Spleen (tissue), 11 donors: ENCODE measurements at regions not wholly inside any gene's neighbourhood (a gene's known extent, or its start where the extent isn't known, plus 50 kb on each side); places are given as distances from the start of the nearest gene placed in this dataset.

Experiments
- DNase-seq: peaks from one replicate; pipeline ENCODE4 v3.0.0-alpha.2; 2020
- H3K27ac ChIP-seq, 8 donors: fragments of 200-600 bp; sonication (generic) in 7 of 8; 1 replicate in 4 of 8; 2 replicates in 4 of 8; pipeline versions ENCODE4 v1.5.0 to v1.8.0; 2016 to 2021; ENCODE audit warnings: inconsistent platforms in 4 of 8, mild to moderate bottlenecking in 4 of 8, moderate library complexity in 1 of 8
- H3K27me3 ChIP-seq, 7 donors: fragments of 200-600 bp; sonication (generic) in 6 of 7; replicated peaks in 1 of 7; 1 replicate in 4 of 7; 2 replicates in 3 of 7; pipeline versions ENCODE4 v1.5.0 to v1.8.0; 2016 to 2021; ENCODE audit warnings: inconsistent platforms in 3 of 7, mild to moderate bottlenecking in 1 of 7
- H3K36me3 ChIP-seq, 6 donors: fragments of 200-600 bp; sonication (generic) in 5 of 6; 1 replicate in 4 of 6; 2 replicates in 2 of 6; pipeline versions ENCODE4 v1.5.0 to v1.8.0; 2016 to 2021; ENCODE audit warnings: inconsistent platforms in 2 of 6
- H3K4me1 ChIP-seq, 6 donors: fragments of 200-600 bp; sonication (generic) in 5 of 6; 1 replicate in 3 of 6; 2 replicates in 3 of 6; pipeline versions ENCODE4 v1.5.0 to v1.8.0; 2016 to 2021; ENCODE audit warnings: inconsistent platforms in 3 of 6
- H3K4me3 ChIP-seq, 8 donors: fragments of 200-600 bp; sonication (generic) in 7 of 8; 1 replicate in 4 of 8; 2 replicates in 4 of 8; pipeline versions ENCODE4 v1.5.0 to v1.8.0; 2016 to 2021; ENCODE audit warnings: inconsistent platforms in 4 of 8, mild to moderate bottlenecking in 4 of 8, moderate library complexity in 2 of 8
- H3K9me3 ChIP-seq, 8 donors: fragments of 200-600 bp; sonication (generic) in 7 of 8; 1 replicate in 4 of 8; 2 replicates in 4 of 8; pipeline versions ENCODE4 v1.5.0 to v1.8.0; 2016 to 2021; ENCODE audit warnings: inconsistent platforms in 4 of 8
- POLR2A ChIP-seq, 3 donors: fragments of 450-650 bp; IDR thresholded peaks; one replicate each; pipeline ENCODE4 v1.5.1; 2017; ENCODE audit warnings: antibody characterized with exemption in 3 of 3, mild to moderate bottlenecking in 1 of 3
- POLR2AphosphoS5 ChIP-seq, 3 donors: sonication (generic); formaldehyde crosslinking; IDR thresholded peaks; one replicate each; pipeline ENCODE4 v1.5.1; 2017; ENCODE audit warnings: antibody characterized with exemption in 3 of 3
- WGBS, 5 donors: extraction: QIAGEN DNeasy Blood & Tissue Kit in 3 of 5; methylation state at CpG; one replicate each; pipeline versions ENCODE4 v1.1.5 to v1.1.7; 2013 to 2018; 5-methylcytosine and 5-hydroxymethylcytosine counted together
- intact Hi-C: fragments of 100-400 bp; cut with DNase I; formaldehyde crosslinking; loops from one replicate; pipeline ENCODE4 v1.15.0; 2023; ENCODE audit warnings: low total_unique reads
- TF ChIP-seq, protein P1 (sequence below), 11 experiments: fragments of 200-600 bp in 7 of 11; fragments of 450-650 bp in 4 of 11; sonication (generic) in 4 of 11; IDR thresholded peaks in 8 of 11; conservative IDR thresholded peaks in 3 of 11; 1 replicate in 7 of 11; 2 replicates in 4 of 11; pipeline versions ENCODE4 v1.4.0 to v1.8.0; 2016 to 2021; ENCODE audit warnings: antibody characterized with exemption in 11 of 11, inconsistent platforms in 4 of 11, mild to moderate bottlenecking in 1 of 11
- donor health status: healthy with polysubstance abuse.
- donor health status: DM: no; HTN: no; CAD: no; lungs with moderate emphysema.
- donor health status: DM: no; HTN: no; CAD: no.
- donor health status: Bipolar disorder and iron deficiency.
- donor health status: healthy.
- donor health status: DM: no; HTN: no; CAD: no.
- donor health status: DM: yes; HTN: yes; CAD: no.

DNA sequence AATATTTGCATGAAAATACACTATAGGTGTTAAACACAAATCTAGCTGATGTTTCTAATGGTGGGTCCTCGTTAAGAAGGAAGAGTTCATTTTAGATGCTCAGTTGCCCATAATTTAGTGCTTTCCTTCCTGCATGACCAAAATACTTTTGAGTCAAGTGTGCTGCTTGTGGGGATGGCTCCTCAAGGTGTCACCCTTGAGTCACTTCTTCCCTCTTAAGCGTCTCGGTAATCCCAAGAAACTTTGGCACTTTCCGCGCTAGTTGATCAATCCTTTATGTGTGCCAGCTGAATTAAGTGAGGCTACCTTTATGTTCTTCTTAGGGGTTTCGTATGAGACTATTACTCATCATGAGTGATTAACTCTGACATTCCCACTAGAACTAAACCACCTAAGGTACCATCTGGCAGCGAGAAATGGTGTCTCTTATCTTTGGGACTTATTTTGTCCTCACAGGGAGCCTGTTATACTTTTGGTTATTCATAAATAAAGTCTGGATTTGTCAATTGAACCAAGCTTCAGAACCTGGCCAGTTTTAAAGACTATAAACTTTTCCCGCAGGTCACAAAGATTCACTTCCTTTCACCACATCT is 106.8 kb downstream of the NHLRC3 start:
- no peak for DNase-seq
- H3K4me3 ChIP-seq: peak overlapping the region in 1 of 8 donors; percentile 13
- WGBS, 5 donors: 22 to 28% (median 28%) methylated on average over 8 of the region's 8 CpGs
- no peaks in the 10 kb centered on the region for H3K27me3 ChIP-seq
- intact Hi-C loops: loop anchor here (5.0 kb wide), 1 partner anchor 472 kb away; no protein-coding TSS in a partner anchor
- no peaks in the 10 kb centered on the region for H3K36me3 ChIP-seq
- H3K27ac ChIP-seq: no peak overlapping the region
- H3K4me1 ChIP-seq: peaks cover 0 to 4% (median 0%) of the 10 kb centered on the region in 6 donors
- no peaks in the 10 kb centered on the region for H3K9me3 ChIP-seq
- TF ChIP-seq POLR2AphosphoS5 (IDR thresholded peaks at IDR 0.05) (no peak), POLR2A (IDR thresholded peaks at IDR 0.05) (no peak)
- TF ChIP-seq, protein P1, sequence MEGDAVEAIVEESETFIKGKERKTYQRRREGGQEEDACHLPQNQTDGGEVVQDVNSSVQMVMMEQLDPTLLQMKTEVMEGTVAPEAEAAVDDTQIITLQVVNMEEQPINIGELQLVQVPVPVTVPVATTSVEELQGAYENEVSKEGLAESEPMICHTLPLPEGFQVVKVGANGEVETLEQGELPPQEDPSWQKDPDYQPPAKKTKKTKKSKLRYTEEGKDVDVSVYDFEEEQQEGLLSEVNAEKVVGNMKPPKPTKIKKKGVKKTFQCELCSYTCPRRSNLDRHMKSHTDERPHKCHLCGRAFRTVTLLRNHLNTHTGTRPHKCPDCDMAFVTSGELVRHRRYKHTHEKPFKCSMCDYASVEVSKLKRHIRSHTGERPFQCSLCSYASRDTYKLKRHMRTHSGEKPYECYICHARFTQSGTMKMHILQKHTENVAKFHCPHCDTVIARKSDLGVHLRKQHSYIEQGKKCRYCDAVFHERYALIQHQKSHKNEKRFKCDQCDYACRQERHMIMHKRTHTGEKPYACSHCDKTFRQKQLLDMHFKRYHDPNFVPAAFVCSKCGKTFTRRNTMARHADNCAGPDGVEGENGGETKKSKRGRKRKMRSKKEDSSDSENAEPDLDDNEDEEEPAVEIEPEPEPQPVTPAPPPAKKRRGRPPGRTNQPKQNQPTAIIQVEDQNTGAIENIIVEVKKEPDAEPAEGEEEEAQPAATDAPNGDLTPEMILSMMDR (IDR thresholded peaks at IDR 0.05 in 8 of 11, conservative IDR thresholded peaks at IDR 0.05 in 3 of 11): peak in 10 of 11 experiments; percentile 10 to 66 (median 52)

DNA sequence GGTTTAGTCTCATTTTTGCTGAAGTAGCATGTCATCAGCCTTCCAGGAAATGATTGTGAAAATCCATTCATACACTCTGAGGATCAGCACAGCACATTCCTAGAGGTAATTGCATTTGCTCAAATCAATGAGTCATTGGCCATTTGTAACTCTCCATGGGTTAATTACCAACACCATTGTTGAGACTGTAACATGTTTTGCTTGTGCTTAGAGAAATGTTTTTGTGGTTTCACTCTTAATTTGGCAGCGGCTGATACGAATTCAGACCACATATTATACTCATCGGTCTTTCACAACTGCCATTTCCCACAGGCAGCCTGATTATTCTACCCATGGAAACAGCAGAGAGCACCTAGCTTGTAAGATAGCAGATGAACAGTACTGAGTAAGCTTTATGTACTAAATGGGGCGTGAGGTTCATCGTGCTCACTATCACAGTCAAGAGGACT is 110.3 kb downstream of the NHLRC3 start:
- H3K36me3 ChIP-seq: no peaks in the 10 kb centered on the region
- TF ChIP-seq POLR2A (IDR thresholded peaks at IDR 0.05) (no peak), POLR2AphosphoS5 (IDR thresholded peaks at IDR 0.05) (no peak)
- TF ChIP-seq, protein P1 (IDR thresholded peaks at IDR 0.05 in 8 of 11, conservative IDR thresholded peaks at IDR 0.05 in 3 of 11): no peak
- intact Hi-C loops: no loop called here
- DNase-seq: no peak
- no peak overlapping the region for H3K27ac ChIP-seq
- H3K4me1 ChIP-seq: peaks cover 0 to 4% (median 0%) of the 10 kb centered on the region in 6 donors
- peaks cover 0 to 6% (median 0%) of the 10 kb centered on the region in 8 donors for H3K9me3 ChIP-seq
- 62 to 83% (median 68%) methylated on average over 5 of the region's 5 CpGs for WGBS, 5 donors
- H3K27me3 ChIP-seq: no peaks in the 10 kb centered on the region
- H3K4me3 ChIP-seq: no peak overlapping the region

DNA sequence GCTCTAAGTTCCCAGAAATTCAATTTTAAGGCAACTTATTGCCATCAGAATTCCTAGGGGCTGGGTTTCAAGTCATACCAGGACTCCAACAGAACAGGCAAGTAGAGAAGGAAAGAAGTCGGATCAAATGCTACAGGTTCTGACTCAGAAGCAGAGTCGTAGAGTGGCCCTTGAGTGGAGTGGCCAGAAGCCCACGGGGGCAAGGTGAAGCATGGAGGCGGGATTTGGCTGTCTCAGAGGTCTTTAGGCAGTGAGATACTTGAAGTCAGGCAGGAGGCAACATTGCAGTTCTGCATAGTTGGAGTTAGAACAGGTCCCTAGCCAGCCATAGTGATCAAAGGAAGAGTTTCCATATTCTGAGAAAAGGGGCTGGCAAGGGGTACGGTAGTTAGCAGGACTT is 111.6 kb downstream of the NHLRC3 start:
- Histone ChIP-seq H3K27me3 (no peaks in the 10 kb centered on the region), H3K4me3 (no peak overlapping the region), H3K9me3 (peaks cover 0 to 6% (median 0%) of the 10 kb centered on the region in 8 donors), H3K36me3 (no peaks in the 10 kb centered on the region), H3K4me1 (peaks cover 0 to 4% (median 0%) of the 10 kb centered on the region in 6 donors), H3K27ac (no peak overlapping the region)
- no peak for DNase-seq
- 78 to 94% (median 84%) methylated on average over 5 of the region's 5 CpGs for WGBS, 5 donors
- intact Hi-C loops: no loop called here
- TF ChIP-seq POLR2AphosphoS5 (IDR thresholded peaks at IDR 0.05) (no peak), POLR2A (IDR thresholded peaks at IDR 0.05) (no peak)
- TF ChIP-seq, protein P1 (IDR thresholded peaks at IDR 0.05 in 8 of 11, conservative IDR thresholded peaks at IDR 0.05 in 3 of 11): no peak

DNA sequence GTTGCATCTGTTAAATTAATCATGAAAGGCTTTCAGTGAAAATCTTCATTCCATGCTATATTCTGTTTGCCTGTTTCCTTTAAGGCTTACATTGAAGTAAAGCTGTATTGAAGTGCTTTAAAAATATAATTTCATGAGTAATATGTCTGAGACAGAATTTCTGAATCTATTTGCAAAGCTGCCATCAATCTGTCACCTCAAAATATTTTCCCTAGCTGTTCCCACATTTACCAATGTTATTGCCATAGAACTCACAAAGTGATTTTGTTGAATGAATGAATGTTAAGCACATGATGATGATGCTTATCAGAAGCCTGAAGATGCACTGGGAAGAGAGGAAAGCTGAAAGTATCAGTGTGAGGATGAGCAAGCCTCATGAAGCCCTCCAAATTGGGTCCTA is 115.8 kb downstream of the NHLRC3 start:
- no peak for DNase-seq
- Histone ChIP-seq H3K27ac (no peak overlapping the region), H3K27me3 (peaks cover 0 to 18% (median 0%) of the 10 kb centered on the region in 7 donors), H3K9me3 (peaks cover 0 to 6% (median 0%) of the 10 kb centered on the region in 8 donors), H3K4me3 (no peak overlapping the region), H3K36me3 (no peaks in the 10 kb centered on the region), H3K4me1 (no peaks in the 10 kb centered on the region)
- intact Hi-C loops: no loop called here
- TF ChIP-seq POLR2AphosphoS5 (IDR thresholded peaks at IDR 0.05): no peak
- TF ChIP-seq, protein P1 (IDR thresholded peaks at IDR 0.05 in 8 of 11, conservative IDR thresholded peaks at IDR 0.05 in 3 of 11): no peak
- TF ChIP-seq POLR2A (IDR thresholded peaks at IDR 0.05): no peak
